ENCODE measurements at regions not wholly inside any gene's neighbourhood (a gene's known extent, or its start where the extent isn't known, plus 50 kb on each side); places are given as distances from the start of the nearest gene placed in this dataset.

DNA sequence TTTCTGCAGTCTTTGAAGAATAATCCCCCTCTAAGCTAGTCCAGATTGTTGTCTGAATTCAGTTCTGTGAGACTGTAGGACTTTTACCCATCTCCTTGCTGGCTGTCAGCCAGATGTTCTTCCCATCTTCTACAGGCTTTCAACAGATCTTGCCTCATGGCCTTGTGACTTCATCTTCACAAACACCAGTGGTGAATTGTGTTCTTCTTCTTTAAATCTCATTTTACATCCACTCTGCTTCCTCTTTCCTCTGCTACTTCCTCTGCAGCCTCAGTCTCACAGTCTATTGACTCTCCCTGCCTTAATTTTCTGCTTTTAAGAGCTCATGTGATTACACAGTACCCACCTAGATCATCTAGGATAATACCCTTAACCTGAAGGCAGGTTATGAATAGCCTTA lies 859.0 kb upstream of the SLITRK1 start:
- TF ChIP-seq, protein P1, sequence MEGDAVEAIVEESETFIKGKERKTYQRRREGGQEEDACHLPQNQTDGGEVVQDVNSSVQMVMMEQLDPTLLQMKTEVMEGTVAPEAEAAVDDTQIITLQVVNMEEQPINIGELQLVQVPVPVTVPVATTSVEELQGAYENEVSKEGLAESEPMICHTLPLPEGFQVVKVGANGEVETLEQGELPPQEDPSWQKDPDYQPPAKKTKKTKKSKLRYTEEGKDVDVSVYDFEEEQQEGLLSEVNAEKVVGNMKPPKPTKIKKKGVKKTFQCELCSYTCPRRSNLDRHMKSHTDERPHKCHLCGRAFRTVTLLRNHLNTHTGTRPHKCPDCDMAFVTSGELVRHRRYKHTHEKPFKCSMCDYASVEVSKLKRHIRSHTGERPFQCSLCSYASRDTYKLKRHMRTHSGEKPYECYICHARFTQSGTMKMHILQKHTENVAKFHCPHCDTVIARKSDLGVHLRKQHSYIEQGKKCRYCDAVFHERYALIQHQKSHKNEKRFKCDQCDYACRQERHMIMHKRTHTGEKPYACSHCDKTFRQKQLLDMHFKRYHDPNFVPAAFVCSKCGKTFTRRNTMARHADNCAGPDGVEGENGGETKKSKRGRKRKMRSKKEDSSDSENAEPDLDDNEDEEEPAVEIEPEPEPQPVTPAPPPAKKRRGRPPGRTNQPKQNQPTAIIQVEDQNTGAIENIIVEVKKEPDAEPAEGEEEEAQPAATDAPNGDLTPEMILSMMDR (IDR thresholded peaks at IDR 0.05; ENCODE audit: control extremely low read depth, extremely low read depth), result no peak
- H3K9me3 ChIP-seq (ENCODE audit: control insufficient read depth in 4 of 4, insufficient read depth in 3 of 4, low read length in 3 of 4), result no peaks in the 10 kb centered on the region
- H3K9ac ChIP-seq (ENCODE audit: insufficient read depth in 1 of 2, low read length in 2 of 2), result no peak overlapping the region
- no peak overlapping the region for H3K4me3 ChIP-seq
- no peaks in the 10 kb centered on the region for H3K27me3 ChIP-seq (ENCODE audit: control insufficient read depth in 3 of 3, insufficient read depth in 3 of 3, low read length in 2 of 3)
- no peak overlapping the region for H3K27ac ChIP-seq (ENCODE audit: low read depth in 1 of 2, low read length in 1 of 2)
- H3K36me3 ChIP-seq (ENCODE audit: control insufficient read depth in 4 of 4, insufficient read depth in 4 of 4, low read length in 4 of 4), result no peaks in the 10 kb centered on the region
- H3K4me1 ChIP-seq (ENCODE audit: control insufficient read depth in 5 of 5, insufficient read depth in 5 of 5, low read length in 5 of 5), result peaks cover 0 to 5% (median 0%) of the 10 kb centered on the region in 5 donors
- DNase-seq, result peak in 1 of 3 donors; percentile 20
- no peak for ATAC-seq (ENCODE audit: insufficient read depth, low FRiP score)

DNA sequence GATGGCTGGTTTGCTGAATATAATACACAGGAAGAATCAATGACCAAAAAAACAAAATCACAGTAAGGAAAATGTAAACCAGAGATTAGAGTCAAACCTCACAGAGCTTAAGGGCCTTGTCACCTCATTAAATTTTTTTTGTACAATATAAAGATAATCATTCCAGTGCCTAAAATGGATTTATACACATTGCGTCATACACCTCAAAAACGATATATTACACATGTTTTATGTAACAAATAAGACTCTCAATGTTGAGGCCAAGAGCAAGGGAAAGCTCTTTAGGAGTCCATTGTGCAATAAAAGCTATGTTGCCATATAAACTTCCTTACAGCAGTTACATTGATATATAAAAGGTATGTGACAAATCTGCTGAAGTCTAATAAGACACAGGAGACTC lies 856.7 kb upstream of the SLITRK1 start:
- Histone ChIP-seq H3K9me3 (ENCODE audit: control insufficient read depth in 4 of 4, insufficient read depth in 3 of 4, low read length in 3 of 4) (no peaks in the 10 kb centered on the region), H3K27me3 (ENCODE audit: control insufficient read depth in 3 of 3, insufficient read depth in 3 of 3, low read length in 2 of 3) (no peaks in the 10 kb centered on the region), H3K27ac (ENCODE audit: low read depth in 1 of 2, low read length in 1 of 2) (no peak overlapping the region), H3K9ac (ENCODE audit: insufficient read depth in 1 of 2, low read length in 2 of 2) (no peak overlapping the region), H3K36me3 (ENCODE audit: control insufficient read depth in 4 of 4, insufficient read depth in 4 of 4, low read length in 4 of 4) (no peaks in the 10 kb centered on the region), H3K4me1 (ENCODE audit: control insufficient read depth in 5 of 5, insufficient read depth in 5 of 5, low read length in 5 of 5) (peaks cover 0 to 5% (median 0%) of the 10 kb centered on the region in 5 donors), H3K4me3 (no peak overlapping the region)
- whole genome bisulfite sequencing, 2 donors, result 56 to 60% methylated on average over 2 of the region's 2 CpGs
- DNase-seq (peak in 2 of 3 donors; percentile 81 to 85), ATAC-seq (ENCODE audit: insufficient read depth, low FRiP score) (no peak)
- TF ChIP-seq, protein P1 (IDR thresholded peaks at IDR 0.05; ENCODE audit: control extremely low read depth, extremely low read depth), result no peak

DNA sequence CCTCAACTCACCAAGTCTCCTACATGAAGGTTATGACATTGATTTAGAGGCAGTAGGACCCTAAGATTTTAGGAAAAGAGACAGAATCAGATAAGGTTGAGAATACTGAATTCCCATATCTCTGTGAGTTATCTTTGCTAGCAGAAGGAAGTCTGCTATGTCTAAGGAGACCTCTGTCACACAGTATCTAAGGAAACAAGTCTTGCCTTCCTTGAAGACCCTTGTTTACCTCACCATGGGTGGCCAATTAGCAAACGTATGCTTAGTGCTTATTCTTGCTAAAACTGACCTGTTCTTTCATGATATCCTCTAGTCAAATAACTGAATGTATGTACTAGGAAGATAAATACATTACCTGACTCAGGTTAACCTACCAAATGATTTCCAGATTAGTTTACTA lies 855.4 kb upstream of the SLITRK1 start:
- WGBS, 2 donors, result 25 to 36% methylated on average over 1 of the region's 1 CpG

More for the DNA sequence above, 855.4 kb upstream of the SLITRK1 start:
- no peaks in the 10 kb centered on the region for H3K27me3 ChIP-seq (ENCODE audit: control insufficient read depth in 3 of 3, insufficient read depth in 3 of 3, low read length in 2 of 3)
- H3K4me3 ChIP-seq, result no peak overlapping the region
- TF ChIP-seq, protein P1 (IDR thresholded peaks at IDR 0.05; ENCODE audit: control extremely low read depth, extremely low read depth), result no peak
- no peaks in the 10 kb centered on the region for H3K9me3 ChIP-seq (ENCODE audit: control insufficient read depth in 4 of 4, insufficient read depth in 3 of 4, low read length in 3 of 4)
- no peaks in the 10 kb centered on the region for H3K36me3 ChIP-seq (ENCODE audit: control insufficient read depth in 4 of 4, insufficient read depth in 4 of 4, low read length in 4 of 4)
- DNase-seq (no peak), ATAC-seq (ENCODE audit: insufficient read depth, low FRiP score) (no peak)
- H3K27ac ChIP-seq (ENCODE audit: low read depth in 1 of 2, low read length in 1 of 2), result no peak overlapping the region
- H3K9ac ChIP-seq (ENCODE audit: insufficient read depth in 1 of 2, low read length in 2 of 2), result no peak overlapping the region
- H3K4me1 ChIP-seq (ENCODE audit: control insufficient read depth in 5 of 5, insufficient read depth in 5 of 5, low read length in 5 of 5), result peaks cover 0 to 5% (median 0%) of the 10 kb centered on the region in 5 donors

All from lung (tissue), 11 donors.